Thyroid gland (tissue), 4 donors: ENCODE measurements at regions not wholly inside any gene's neighbourhood (a gene's known extent, or its start where the extent isn't known, plus 50 kb on each side); places are given as distances from the start of the nearest gene placed in this dataset.

Experiments used
- POLR2A ChIP-seq, 2 donors: fragments of 450-650 bp; IDR thresholded peaks; one replicate each; pipeline ENCODE4 v1.6.1; 2017; ENCODE audit warnings: antibody characterized with exemption in 2 of 2, mild to moderate bottlenecking in 2 of 2, moderate library complexity in 1 of 2
- TF ChIP-seq, protein P1 (sequence below), 6 experiments: fragments of 200-600 bp in 3 of 6; fragments of 450-650 bp in 3 of 6; sonication (generic) in 3 of 6; IDR thresholded peaks; one replicate each; pipeline ENCODE4 v1.5.1; 2016 to 2019; ENCODE audit warnings: antibody characterized with exemption in 6 of 6, mild to moderate bottlenecking in 2 of 6, inconsistent platforms in 1 of 6, moderate library complexity in 1 of 6

GRCh38 chrX:25083661-25084060 lies 67.9 kb upstream of the ARX start:
- TF ChIP-seq, protein P1, sequence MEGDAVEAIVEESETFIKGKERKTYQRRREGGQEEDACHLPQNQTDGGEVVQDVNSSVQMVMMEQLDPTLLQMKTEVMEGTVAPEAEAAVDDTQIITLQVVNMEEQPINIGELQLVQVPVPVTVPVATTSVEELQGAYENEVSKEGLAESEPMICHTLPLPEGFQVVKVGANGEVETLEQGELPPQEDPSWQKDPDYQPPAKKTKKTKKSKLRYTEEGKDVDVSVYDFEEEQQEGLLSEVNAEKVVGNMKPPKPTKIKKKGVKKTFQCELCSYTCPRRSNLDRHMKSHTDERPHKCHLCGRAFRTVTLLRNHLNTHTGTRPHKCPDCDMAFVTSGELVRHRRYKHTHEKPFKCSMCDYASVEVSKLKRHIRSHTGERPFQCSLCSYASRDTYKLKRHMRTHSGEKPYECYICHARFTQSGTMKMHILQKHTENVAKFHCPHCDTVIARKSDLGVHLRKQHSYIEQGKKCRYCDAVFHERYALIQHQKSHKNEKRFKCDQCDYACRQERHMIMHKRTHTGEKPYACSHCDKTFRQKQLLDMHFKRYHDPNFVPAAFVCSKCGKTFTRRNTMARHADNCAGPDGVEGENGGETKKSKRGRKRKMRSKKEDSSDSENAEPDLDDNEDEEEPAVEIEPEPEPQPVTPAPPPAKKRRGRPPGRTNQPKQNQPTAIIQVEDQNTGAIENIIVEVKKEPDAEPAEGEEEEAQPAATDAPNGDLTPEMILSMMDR (IDR thresholded peaks at IDR 0.05) = no peak
- TF ChIP-seq POLR2A (IDR thresholded peaks at IDR 0.05) = no peak
